Mesenchymal stem cell (in vitro differentiated cells and primary cell): ENCODE measurements at regions not wholly inside any gene's neighbourhood (a gene's known extent, or its start where the extent isn't known, plus 50 kb on each side); places are given as distances from the start of the nearest gene placed in this dataset.

Experiments used
- DNase-seq: peaks from one replicate; pipeline ENCODE4 v3.0.0-alpha.2; 2013
- H2AFZ ChIP-seq: one replicate; pipeline ENCODE4 v1.6.1; 2013; ENCODE audit warnings: low read depth, mild to moderate bottlenecking, control low read depth, inconsistent platforms, low read length, moderate library complexity
- H2AK5ac ChIP-seq: 2 replicates; pipeline ENCODE4 v1.6.1; 2013; ENCODE audit warnings: low read length, moderate library complexity, mild to moderate bottlenecking, inconsistent platforms; ENCODE audit not compliant: severe bottlenecking
- H2BK120ac ChIP-seq: one replicate; pipeline ENCODE4 v1.6.1; 2013; ENCODE audit warnings: low read depth, mild to moderate bottlenecking, inconsistent platforms, low read length, moderate library complexity
- H2BK12ac ChIP-seq, 2 experiments: one replicate each; pipeline ENCODE4 v1.6.1; 2013; ENCODE audit warnings: inconsistent platforms in 2 of 2, low read length in 2 of 2, mild to moderate bottlenecking in 2 of 2, moderate library complexity in 2 of 2, control low read depth in 1 of 2
- H2BK15ac ChIP-seq: one replicate; pipeline ENCODE4 v1.6.1; 2013; ENCODE audit warnings: mild to moderate bottlenecking, low read depth, inconsistent platforms; ENCODE audit not compliant: poor library complexity, severe bottlenecking
- H2BK5ac ChIP-seq: 2 replicates; pipeline ENCODE4 v1.6.1; 2013; ENCODE audit warnings: low read depth, mild to moderate bottlenecking, low read length, control low read depth, inconsistent platforms; ENCODE audit not compliant: poor library complexity, severe bottlenecking
- H3K14ac ChIP-seq, 2 experiments: one replicate each; pipeline ENCODE4 v1.6.1; 2013; ENCODE audit warnings: inconsistent platforms in 2 of 2, low read length in 2 of 2, control low read depth in 1 of 2, mild to moderate bottlenecking in 1 of 2, moderate library complexity in 1 of 2
- H3K18ac ChIP-seq, 2 experiments: one replicate each; pipeline ENCODE4 v1.6.1; 2013; ENCODE audit warnings: inconsistent platforms in 2 of 2, low read length in 2 of 2, control low read depth in 1 of 2, low read depth in 1 of 2, mild to moderate bottlenecking in 1 of 2
- H3K23ac ChIP-seq, 2 experiments: one replicate each; pipeline ENCODE4 v1.6.1; 2013; ENCODE audit warnings: inconsistent platforms in 2 of 2, low read length in 2 of 2, mild to moderate bottlenecking in 2 of 2, moderate library complexity in 2 of 2, control low read depth in 1 of 2
- H3K27ac ChIP-seq: 2 replicates; pipeline ENCODE4 v1.5.1; 2013; ENCODE audit warnings: mild to moderate bottlenecking, moderate library complexity, low read length, control low read depth, inconsistent platforms; ENCODE audit not compliant: poor library complexity, severe bottlenecking
- H3K27me3 ChIP-seq, 2 experiments: 2 replicates each; pipeline versions ENCODE4 v1.6.1 to v1.7.0; 2013; ENCODE audit warnings: low read length in 2 of 2, mild to moderate bottlenecking in 2 of 2, moderate library complexity in 2 of 2, control low read depth in 1 of 2, inconsistent platforms in 1 of 2; ENCODE audit not compliant: control insufficient read depth in 1 of 2, insufficient read depth in 1 of 2
- H3K36me3 ChIP-seq, 2 experiments: 2 replicates each; pipeline versions ENCODE4 v1.6.1 to v1.7.0; 2013; ENCODE audit warnings: low read length in 2 of 2, control low read depth in 1 of 2, inconsistent platforms in 1 of 2, low read depth in 1 of 2, mild to moderate bottlenecking in 1 of 2; ENCODE audit not compliant: insufficient read depth in 2 of 2, control insufficient read depth in 1 of 2
- H3K4ac ChIP-seq, 2 experiments: one replicate each; pipeline ENCODE4 v1.6.1; 2013; ENCODE audit warnings: inconsistent platforms in 2 of 2, low read length in 2 of 2, mild to moderate bottlenecking in 2 of 2, moderate library complexity in 2 of 2, control low read depth in 1 of 2, low read depth in 1 of 2
- H3K4me1 ChIP-seq: 2 replicates; pipeline ENCODE4 v1.6.1; 2013; ENCODE audit warnings: low read depth, low read length, control low read depth; ENCODE audit not compliant: control insufficient read depth, insufficient read depth
- H3K4me2 ChIP-seq: 2 replicates; pipeline ENCODE4 v1.6.1; 2013; ENCODE audit warnings: low read length, mild to moderate bottlenecking, inconsistent platforms; ENCODE audit not compliant: poor library complexity, severe bottlenecking
- H3K4me3 ChIP-seq, 2 experiments: 2 replicates each; pipeline versions ENCODE4 v1.5.1 to v1.7.0; 2013; ENCODE audit warnings: low read length in 2 of 2, mild to moderate bottlenecking in 2 of 2, control low read depth in 1 of 2, low read depth in 1 of 2; ENCODE audit not compliant: insufficient read depth in 1 of 2
- H3K79me1 ChIP-seq: replicated peaks from 2 replicates; pipeline ENCODE4 v1.6.1; 2013; ENCODE audit warnings: mild to moderate bottlenecking, control low read depth, low read length, inconsistent platforms; ENCODE audit not compliant: poor library complexity, severe bottlenecking
- H3K9ac ChIP-seq: 2 replicates; pipeline ENCODE4 v1.7.0; 2013; ENCODE audit warnings: mild to moderate bottlenecking, low read length, moderate library complexity
- H3K9me3 ChIP-seq: 2 replicates; pipeline ENCODE4 v1.7.0; 2013; ENCODE audit warnings: mild to moderate bottlenecking, low read length; ENCODE audit not compliant: control insufficient read depth
- H4K8ac ChIP-seq: one replicate; pipeline ENCODE4 v1.6.1; 2013; ENCODE audit warnings: inconsistent platforms, mild to moderate bottlenecking, low read length, moderate library complexity
- H4K91ac ChIP-seq: one replicate; pipeline ENCODE4 v1.6.1; 2013; ENCODE audit warnings: mild to moderate bottlenecking, low read length, inconsistent platforms
- WGBS: methylation state at CpG from one replicate; pipeline ENCODE4 v1.1.7; 2013; ENCODE audit warnings: mixed read lengths; 5-methylcytosine and 5-hydroxymethylcytosine counted together

- H2BK15ac ChIP-seq: no peak overlapping the region
- no peak overlapping the region for H2BK12ac ChIP-seq
- H3K27me3 ChIP-seq: peaks cover 0 to 3% of the 10 kb centered on the region in 2 experiments
- H3K36me3 ChIP-seq: no peaks in the 10 kb centered on the region
- H3K27ac ChIP-seq: no peak overlapping the region
- H3K9ac ChIP-seq: no peak overlapping the region
- no peak overlapping the region for H4K8ac ChIP-seq
- no peak overlapping the region for H3K14ac ChIP-seq
- H4K91ac ChIP-seq: no peak overlapping the region
- H3K23ac ChIP-seq: no peak overlapping the region
- H3K9me3 ChIP-seq: no peaks in the 10 kb centered on the region
- H3K4ac ChIP-seq: no peak overlapping the region
- no peak overlapping the region for H3K4me3 ChIP-seq
- H2AK5ac ChIP-seq: no peak overlapping the region
- H3K4me2 ChIP-seq: no peak overlapping the region
- H2BK5ac ChIP-seq: no peak overlapping the region
- H3K4me1 ChIP-seq: peaks cover 1% of the 10 kb centered on the region
- no peak overlapping the region for H2AFZ ChIP-seq
- DNase-seq: no peak
- no peak overlapping the region for H3K18ac ChIP-seq
- H2BK120ac ChIP-seq: no peak overlapping the region
- 70% methylated on average over 7 of the region's 11 CpGs for WGBS
- H3K79me1 ChIP-seq: no peaks in the 10 kb centered on the region
These were observed 193.7 kb downstream of the RFC3 start for GRCh38 chr13:34011552-34012085.

- no peaks in the 10 kb centered on the region for H3K79me1 ChIP-seq
- no peak overlapping the region for H4K8ac ChIP-seq
- H2BK12ac ChIP-seq: no peak overlapping the region
- no peaks in the 10 kb centered on the region for H3K36me3 ChIP-seq
- 81% methylated on average over 2 of the region's 2 CpGs for WGBS
- H3K27me3 ChIP-seq: peaks cover 0 to 3% of the 10 kb centered on the region in 2 experiments
- no peak overlapping the region for H3K4me2 ChIP-seq
- no peak for DNase-seq
- H3K9ac ChIP-seq: no peak overlapping the region
- H2AK5ac ChIP-seq: no peak overlapping the region
- H2BK5ac ChIP-seq: no peak overlapping the region
- H3K4ac ChIP-seq: no peak overlapping the region
- H3K14ac ChIP-seq: no peak overlapping the region
- no peak overlapping the region for H2BK120ac ChIP-seq
- H3K9me3 ChIP-seq: no peaks in the 10 kb centered on the region
- no peak overlapping the region for H3K18ac ChIP-seq
- H4K91ac ChIP-seq: no peak overlapping the region
- no peak overlapping the region for H3K4me3 ChIP-seq
- no peak overlapping the region for H3K27ac ChIP-seq
- H2AFZ ChIP-seq: no peak overlapping the region
- H2BK15ac ChIP-seq: no peak overlapping the region
- H3K23ac ChIP-seq: no peak overlapping the region
- peaks cover 1% of the 10 kb centered on the region for H3K4me1 ChIP-seq
These were observed 194.4 kb downstream of the RFC3 start for GRCh38 chr13:34012382-34012781.

GRCh38 chr13:34013061-34013460 lies 195.1 kb downstream of the RFC3 start:
- no peak overlapping the region for H3K4me2 ChIP-seq
- peaks cover 1% of the 10 kb centered on the region for H3K4me1 ChIP-seq
- H2BK12ac ChIP-seq: no peak overlapping the region
- H3K79me1 ChIP-seq: no peaks in the 10 kb centered on the region
- no peak overlapping the region for H2BK15ac ChIP-seq
- no peaks in the 10 kb centered on the region for H3K36me3 ChIP-seq
- no peak for DNase-seq
- H2AFZ ChIP-seq: no peak overlapping the region
- no peak overlapping the region for H3K18ac ChIP-seq
- H3K23ac ChIP-seq: no peak overlapping the region
- H3K9me3 ChIP-seq: no peaks in the 10 kb centered on the region
- H3K4me3 ChIP-seq: no peak overlapping the region
- no peak overlapping the region for H2BK5ac ChIP-seq
- H3K9ac ChIP-seq: no peak overlapping the region
- no peak overlapping the region for H3K4ac ChIP-seq
- no peak overlapping the region for H4K91ac ChIP-seq
- no peak overlapping the region for H3K27ac ChIP-seq
- 97% methylated on average over 5 of the region's 6 CpGs for WGBS
- no peak overlapping the region for H4K8ac ChIP-seq
- H3K14ac ChIP-seq: no peak overlapping the region
- no peak overlapping the region for H2AK5ac ChIP-seq
- no peak overlapping the region for H2BK120ac ChIP-seq
- peaks cover 0 to 3% of the 10 kb centered on the region in 2 experiments for H3K27me3 ChIP-seq

GRCh38 chr13:34017231-34017630 lies 199.3 kb downstream of the RFC3 start:
- WGBS: 68% methylated on average over 4 of the region's 4 CpGs
- no peaks in the 10 kb centered on the region for H3K79me1 ChIP-seq
- H3K4me2 ChIP-seq: no peak overlapping the region
- no peak overlapping the region for H3K18ac ChIP-seq
- no peaks in the 10 kb centered on the region for H3K27me3 ChIP-seq
- no peak overlapping the region for H4K91ac ChIP-seq
- no peak overlapping the region for H3K4ac ChIP-seq
- H3K4me3 ChIP-seq: no peak overlapping the region
- H3K14ac ChIP-seq: no peak overlapping the region
- H2BK5ac ChIP-seq: no peak overlapping the region
- H3K9ac ChIP-seq: no peak overlapping the region
- H3K27ac ChIP-seq: no peak overlapping the region
- DNase-seq: no peak
- H3K36me3 ChIP-seq: no peaks in the 10 kb centered on the region
- no peak overlapping the region for H2AK5ac ChIP-seq
- H3K4me1 ChIP-seq: no peaks in the 10 kb centered on the region
- no peak overlapping the region for H2BK15ac ChIP-seq
- H2AFZ ChIP-seq: no peak overlapping the region
- no peak overlapping the region for H2BK120ac ChIP-seq
- H2BK12ac ChIP-seq: no peak overlapping the region
- peaks cover 14% of the 10 kb centered on the region for H3K9me3 ChIP-seq
- H3K23ac ChIP-seq: no peak overlapping the region
- no peak overlapping the region for H4K8ac ChIP-seq
